H1 (cell line): ENCODE measurements at regions not wholly inside any gene's neighbourhood (a gene's known extent, or its start where the extent isn't known, plus 50 kb on each side); places are given as distances from the start of the nearest gene placed in this dataset.

Source experiments
- CTCF ChIA-PET: fragments of 300-600 bp; sonication (Branson Sonifier 250); formaldehyde crosslinking; loops from one replicate; lab custom pipeline; 2021; ENCODE audit not compliant: partially characterized antibody; lab: Charles Lee
- POLR2A ChIA-PET: fragments of 300-600 bp; sonication (Branson Sonifier 250); formaldehyde crosslinking; loops from one replicate; lab custom pipeline; 2021; ENCODE audit warnings: inconsistent platforms; ENCODE audit not compliant: partially characterized antibody; lab: Charles Lee
- DNase-seq, 2 experiments: peaks; one replicate each; pipeline versions ENCODE4 v3.0.0 to v3.0.0-alpha.2; 2010 to 2022; ENCODE audit warnings: low spot score in 2 of 2, low read depth in 1 of 2, mixed read lengths in 1 of 2
- FAIRE-seq: peaks from 2 replicates; lab custom pipeline; 2011; peaks lifted over from hg19 to GRCh38; lab: Jason Lieb, UNC
- H2AFZ ChIP-seq: 2 replicates; pipeline ENCODE4 v1.8.1; 2012; ENCODE audit warnings: low read length, inconsistent platforms
- H2AK5ac ChIP-seq: 2 replicates; pipeline ENCODE4 v1.6.1; 2013; ENCODE audit warnings: low read depth, low read length
- H2BK120ac ChIP-seq: replicated peaks from 2 replicates; pipeline ENCODE3; 2013; ENCODE audit warnings: low read depth, low read length, inconsistent platforms
- H2BK12ac ChIP-seq: 2 replicates; pipeline ENCODE4 v1.6.1; 2013; ENCODE audit warnings: low read depth, low read length
- H2BK15ac ChIP-seq: 2 replicates; pipeline ENCODE4 v1.6.1; 2013; ENCODE audit warnings: low read length
- H2BK20ac ChIP-seq: 2 replicates; pipeline ENCODE4 v1.6.1; 2013; ENCODE audit warnings: low read length
- H2BK5ac ChIP-seq: 2 replicates; pipeline ENCODE4 v1.6.1; 2013; ENCODE audit warnings: low read depth, low read length
- H3K14ac ChIP-seq: 2 replicates; pipeline ENCODE4 v1.6.1; 2013; ENCODE audit warnings: inconsistent platforms; ENCODE audit not compliant: insufficient read length
- H3K18ac ChIP-seq: 2 replicates; pipeline ENCODE4 v1.6.1; 2013; ENCODE audit warnings: low read length; ENCODE audit errors: extremely low read depth
- H3K23ac ChIP-seq: 2 replicates; pipeline ENCODE4 v1.6.1; 2013; ENCODE audit warnings: inconsistent platforms; ENCODE audit not compliant: insufficient read length
- H3K23me2 ChIP-seq: 2 replicates; pipeline ENCODE4 v1.6.1; 2013; ENCODE audit warnings: low read depth, low read length
- H3K27ac ChIP-seq: 2 replicates; pipeline ENCODE4 v1.6.1; 2011; ENCODE audit warnings: low read depth, low read length, inconsistent platforms
- H3K27me3 ChIP-seq, 4 experiments: replicated peaks in 1 of 4; 1 replicate in 1 of 4; 2 replicates in 3 of 4; pipeline versions ENCODE4 v1.6.1 to v1.8.1; 2011 to 2013; ENCODE audit warnings: low read length in 3 of 4, mild to moderate bottlenecking in 3 of 4, inconsistent platforms in 2 of 4, mixed read lengths in 2 of 4, moderate library complexity in 1 of 4; ENCODE audit not compliant: control insufficient read depth in 3 of 4, insufficient read depth in 3 of 4; ENCODE audit errors: extremely low read depth in 1 of 4
- H3K36me3 ChIP-seq, 4 experiments: 2 replicates each; pipeline versions ENCODE4 v1.6.1 to v1.8.1; 2011 to 2013; ENCODE audit warnings: mild to moderate bottlenecking in 4 of 4, low read length in 3 of 4, moderate library complexity in 2 of 4, control low read depth in 1 of 4, inconsistent platforms in 1 of 4; ENCODE audit not compliant: insufficient read depth in 4 of 4, control insufficient read depth in 2 of 4
- H3K4ac ChIP-seq: replicated peaks from 2 replicates; pipeline ENCODE3; 2013; ENCODE audit warnings: low read length, low read depth, mixed read lengths, inconsistent platforms; ENCODE audit not compliant: insufficient read length
- H3K4me1 ChIP-seq, 4 experiments: replicated peaks in 1 of 4; 1 replicate in 1 of 4; 2 replicates in 3 of 4; pipeline versions ENCODE4 v1.6.1 to v1.8.1; 2011 to 2013; ENCODE audit warnings: low read length in 3 of 4, inconsistent platforms in 2 of 4, mixed read lengths in 1 of 4; ENCODE audit not compliant: insufficient read depth in 4 of 4, control insufficient read depth in 3 of 4
- H3K4me2 ChIP-seq, 2 experiments: 2 replicates each; pipeline versions ENCODE4 v1.6.1 to v1.8.1; 2011 to 2013; ENCODE audit warnings: low read depth in 2 of 2, low read length in 2 of 2, control low read depth in 1 of 2, inconsistent platforms in 1 of 2, mild to moderate bottlenecking in 1 of 2; ENCODE audit not compliant: insufficient read depth in 1 of 2
- H3K4me3 ChIP-seq, 4 experiments: fragments of 200-600, 300-600 bp in 1 of 4; sonication (generic), shearing (Covaris generic), sonication (Bioruptor Twin) in 1 of 4; 2 replicates each; pipeline versions ENCODE4 v1.5.1 to v1.8.1; 2011 to 2016; ENCODE audit warnings: low read length in 4 of 4, low read depth in 3 of 4, control low read depth in 2 of 4, inconsistent platforms in 2 of 4, mild to moderate bottlenecking in 2 of 4, mixed read lengths in 1 of 4, moderate library complexity in 1 of 4; ENCODE audit not compliant: insufficient read depth in 2 of 4; ENCODE audit errors: extremely low read depth in 1 of 4
- H3K56ac ChIP-seq: replicated peaks from 2 replicates; pipeline ENCODE3; 2013; ENCODE audit warnings: low read depth, mild to moderate bottlenecking, mixed read lengths, low read length, inconsistent platforms; ENCODE audit not compliant: insufficient read length
- H3K79me1 ChIP-seq: 2 replicates; pipeline ENCODE4 v1.6.1; 2013; ENCODE audit warnings: low read depth, low read length, control low read depth
- H3K79me2 ChIP-seq, 2 experiments: 2 replicates each; pipeline versions ENCODE4 v1.6.1 to v1.8.1; 2012 to 2013; ENCODE audit warnings: low read length in 2 of 2, mild to moderate bottlenecking in 2 of 2, inconsistent platforms in 1 of 2; ENCODE audit not compliant: insufficient read depth in 2 of 2, control insufficient read depth in 1 of 2
- H3K9ac ChIP-seq, 4 experiments: replicated peaks in 1 of 4; 1 replicate in 1 of 4; 2 replicates in 3 of 4; pipeline versions ENCODE4 v1.6.1 to v1.8.1; 2011 to 2013; ENCODE audit warnings: low read depth in 3 of 4, low read length in 3 of 4, control low read depth in 2 of 4, mild to moderate bottlenecking in 2 of 4, moderate library complexity in 2 of 4, inconsistent platforms in 1 of 4; ENCODE audit errors: extremely low read depth in 1 of 4
- H3K9me3 ChIP-seq, 2 experiments: 2 replicates each; pipeline versions ENCODE4 v1.6.1 to v1.8.1; 2012 to 2013; ENCODE audit warnings: mild to moderate bottlenecking in 2 of 2, moderate library complexity in 2 of 2, control low read depth in 1 of 2, inconsistent platforms in 1 of 2, low read depth in 1 of 2, low read length in 1 of 2, mixed read lengths in 1 of 2; ENCODE audit not compliant: insufficient read depth in 2 of 2
- H4K20me1 ChIP-seq, 2 experiments: replicated peaks in 1 of 2; 2 replicates each; pipeline versions ENCODE3 to v1.8.1; 2011 to 2013; ENCODE audit warnings: inconsistent platforms in 2 of 2, low read length in 2 of 2, mild to moderate bottlenecking in 1 of 2; ENCODE audit not compliant: insufficient read depth in 2 of 2, control insufficient read depth in 1 of 2
- H4K5ac ChIP-seq: 2 replicates; pipeline ENCODE4 v1.6.1; 2013; ENCODE audit warnings: low read length, low read depth, mixed read lengths, inconsistent platforms; ENCODE audit not compliant: insufficient read length
- H4K8ac ChIP-seq: 2 replicates; pipeline ENCODE4 v1.8.0; 2013; ENCODE audit warnings: mild to moderate bottlenecking, moderate library complexity, low read length, inconsistent platforms; ENCODE audit not compliant: insufficient read depth; ENCODE audit errors: extremely low read depth
- H4K91ac ChIP-seq: replicated peaks from 2 replicates; pipeline ENCODE3; 2013; ENCODE audit warnings: low read length, mixed read lengths, inconsistent platforms; ENCODE audit not compliant: insufficient read length
- BRCA1 ChIP-seq: IDR thresholded peaks from 2 replicates; pipeline ENCODE4 v1.6.1; 2012; ENCODE audit warnings: low read depth, low read length, improper control_type of control experiment
- CREB1 ChIP-seq: IDR thresholded peaks from 2 replicates; pipeline ENCODE4 v1.6.1; 2012; ENCODE audit warnings: inconsistent platforms
- EZH2 ChIP-seq: fragments of 200-600 bp; sonication (generic); IDR thresholded peaks from 2 replicates; pipeline ENCODE4 v1.7.1; 2012; ENCODE audit warnings: low read depth, mild to moderate bottlenecking, moderate library complexity, low read length, inconsistent platforms; ENCODE audit not compliant: severe bottlenecking
- GTF2F1 ChIP-seq: IDR thresholded peaks from 2 replicates; pipeline ENCODE4 v1.6.1; 2012; ENCODE audit warnings: low read depth, low read length, improper control_type of control experiment, borderline replicate concordance
- HDAC6 ChIP-seq: IDR thresholded peaks from one replicate; pipeline ENCODE4 v1.7.1; 2012; ENCODE audit warnings: low read depth, mild to moderate bottlenecking, inconsistent platforms, low read length, moderate library complexity
- JUN ChIP-seq: IDR thresholded peaks from 2 replicates; pipeline ENCODE4 v1.6.1; 2011; ENCODE audit warnings: low read depth, mild to moderate bottlenecking, improper control_type of control experiment, low read length
- MAFK ChIP-seq: IDR thresholded peaks from 2 replicates; pipeline ENCODE4 v1.6.1; 2012; ENCODE audit warnings: low read depth, mild to moderate bottlenecking, improper control_type of control experiment, low read length
- NRF1 ChIP-seq: IDR thresholded peaks from 2 replicates; pipeline ENCODE4 v1.6.1; 2011; ENCODE audit warnings: mild to moderate bottlenecking, low read depth, low read length, improper control_type of control experiment
- RBBP5 ChIP-seq: IDR thresholded peaks from 2 replicates; pipeline ENCODE4 v1.7.1; 2012; ENCODE audit warnings: low read depth, mild to moderate bottlenecking, inconsistent platforms, low read length, moderate library complexity, borderline replicate concordance
- SIRT6 ChIP-seq: IDR thresholded peaks from one replicate; pipeline ENCODE4 v1.7.1; 2012; ENCODE audit warnings: low read length, inconsistent platforms
- TEAD4 ChIP-seq: IDR thresholded peaks from 2 replicates; pipeline ENCODE4 v1.6.1; 2012; ENCODE audit warnings: low read depth, low read length, inconsistent platforms, mixed read lengths
- WGBS, 2 experiments: shearing (Covaris generic) in 1 of 2; methylation state at CpG; one replicate each; pipeline versions ENCODE4 v1.1.6 to v1.1.7; 2013 to 2015; ENCODE audit warnings: low lambda C conversion rate in 2 of 2, mixed read lengths in 2 of 2, inconsistent platforms in 1 of 2, low coverage in 1 of 2, missing lambda C conversion rate in 1 of 2; ENCODE audit not compliant: insufficient replicate concordance in 2 of 2, insufficient coverage in 1 of 2, insufficient read length in 1 of 2; ENCODE audit errors: extremely low coverage in 1 of 2, missing lambda C conversion rate in 1 of 2; 5-methylcytosine and 5-hydroxymethylcytosine counted together
- TF ChIP-seq, protein P1 (sequence below): IDR thresholded peaks from 2 replicates; pipeline ENCODE4 v1.6.1; 2012; ENCODE audit warnings: inconsistent platforms

GRCh38 chr11:103637295-103637694, 399.1 kb upstream of the DDI1 start:
- POLR2A ChIA-PET: no interaction called here
- H3K4me1 ChIP-seq: peaks cover 0 to 8% (median 2%) of the 10 kb centered on the region in 4 experiments; a peak in 2 of 7 replicates
- H3K79me2 ChIP-seq: no peaks in the 10 kb centered on the region
- H3K27ac ChIP-seq: no peak overlapping the region
- H3K4me3 ChIP-seq: no peak overlapping the region
- no peak overlapping the region for H2AK5ac ChIP-seq
- no peak overlapping the region for H3K18ac ChIP-seq
- WGBS, 2 experiments: 68% methylated on average over 2 of the region's 2 CpGs; no CpG with 5 or more reads in 1 of the 2 experiments
- H3K23ac ChIP-seq: no peak overlapping the region
- FAIRE-seq (no peak), DNase-seq (no peak)
- H2BK120ac ChIP-seq: no peak overlapping the region
- H2AFZ ChIP-seq: no peak overlapping the region
- TF ChIP-seq NRF1: no peak
- TF ChIP-seq RBBP5: no peak
- no peak for TF ChIP-seq CREB1
- no peak for TF ChIP-seq TEAD4
- TF ChIP-seq SIRT6: no peak
- no peak for TF ChIP-seq MAFK
- TF ChIP-seq HDAC6: no peak
- no peak for TF ChIP-seq EZH2
- TF ChIP-seq, protein P1, sequence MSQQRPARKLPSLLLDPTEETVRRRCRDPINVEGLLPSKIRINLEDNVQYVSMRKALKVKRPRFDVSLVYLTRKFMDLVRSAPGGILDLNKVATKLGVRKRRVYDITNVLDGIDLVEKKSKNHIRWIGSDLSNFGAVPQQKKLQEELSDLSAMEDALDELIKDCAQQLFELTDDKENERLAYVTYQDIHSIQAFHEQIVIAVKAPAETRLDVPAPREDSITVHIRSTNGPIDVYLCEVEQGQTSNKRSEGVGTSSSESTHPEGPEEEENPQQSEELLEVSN: no peak
- no peak for TF ChIP-seq JUN
- no peak for TF ChIP-seq BRCA1
- TF ChIP-seq GTF2F1: no peak
- H4K20me1 ChIP-seq: no peaks in the 10 kb centered on the region
- H3K9me3 ChIP-seq: 0 out of 4 replicates have a peak, but pooled peaks cover 0 to 4% of the 10 kb centered on the region in 2 experiments
- H3K9ac ChIP-seq: no peak overlapping the region
- H3K4me2 ChIP-seq: no peak overlapping the region
- no peak overlapping the region for H3K56ac ChIP-seq
- H3K27me3 ChIP-seq: no peaks in the 10 kb centered on the region
- H4K5ac ChIP-seq: no peak overlapping the region
- no peaks in the 10 kb centered on the region for H3K79me1 ChIP-seq
- no peaks in the 10 kb centered on the region for H3K36me3 ChIP-seq
- H3K14ac ChIP-seq: no peak overlapping the region
- H4K91ac ChIP-seq: no peak overlapping the region
- no peak overlapping the region for H4K8ac ChIP-seq
- CTCF ChIA-PET: interaction anchor here (0.6 to 1.5 kb wide), 4 partner anchors 15 to 33 kb away, joined by 3 to 4 read pairs (median 4); no protein-coding TSS in a partner anchor
- no peak overlapping the region for H2BK5ac ChIP-seq
- no peak overlapping the region for H2BK15ac ChIP-seq
- H3K23me2 ChIP-seq: no peaks in the 10 kb centered on the region
- no peak overlapping the region for H2BK12ac ChIP-seq
- H2BK20ac ChIP-seq: no peak overlapping the region
- H3K4ac ChIP-seq: no peak overlapping the region
